ENCODE measurements at regions not wholly inside any gene's neighbourhood (a gene's known extent, or its start where the extent isn't known, plus 50 kb on each side); places are given as distances from the start of the nearest gene placed in this dataset.

DNA sequence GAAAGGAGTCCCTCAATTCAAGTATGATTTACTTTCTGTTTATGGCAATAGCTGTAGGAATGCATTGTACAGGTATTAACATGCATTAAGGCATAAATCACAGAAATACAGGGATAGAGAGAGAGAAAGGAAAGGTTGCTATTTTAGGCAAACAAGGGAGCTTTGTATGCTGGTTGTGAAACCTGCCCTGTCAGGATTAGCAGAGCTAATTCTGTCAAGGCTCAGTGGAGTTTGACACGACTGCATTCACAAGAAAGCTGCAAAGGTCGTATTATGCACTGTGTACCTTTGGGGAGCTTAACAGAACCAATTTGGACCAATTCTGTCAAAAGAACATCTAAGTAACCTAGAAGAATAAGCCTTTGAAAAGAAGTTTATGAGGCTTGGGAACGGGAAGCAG lies 239.3 kb downstream of the GRIA2 start:
- no peak for DNase-seq

DNA sequence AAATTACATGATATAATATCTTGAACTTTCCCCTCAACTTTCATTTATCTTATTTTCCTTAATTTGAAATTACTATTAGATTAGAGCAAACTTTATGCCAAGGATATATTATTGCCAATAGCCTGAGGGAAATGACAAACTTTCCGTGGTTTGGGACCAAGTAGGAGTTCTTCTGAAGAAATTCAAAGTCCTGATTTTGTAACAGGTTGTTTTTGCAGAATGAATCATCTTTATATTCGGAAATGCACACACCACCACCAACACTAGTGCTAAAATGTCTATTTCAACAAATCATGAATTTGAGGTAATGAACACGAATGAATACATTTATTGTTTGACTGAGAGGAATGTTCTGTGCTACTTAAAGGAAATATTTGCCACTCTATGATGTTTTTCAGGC lies 226.7 kb downstream of the GRIA2 start:
- no peak for DNase-seq

GRCh38 chr4:157444014-157444413 lies 223.5 kb downstream of the GRIA2 start:
- no peak for DNase-seq

- no peak for DNase-seq
Measured at GRCh38 chr4:157443537-157443936, 223.0 kb downstream of the GRIA2 start.

GRCh38 chr4:157425897-157426296 lies 205.4 kb downstream of the GRIA2 start:
- no peak for DNase-seq

GRCh38 chr4:157423526-157424020 lies 203.0 kb downstream of the GRIA2 start:
- no peak for DNase-seq

DNA sequence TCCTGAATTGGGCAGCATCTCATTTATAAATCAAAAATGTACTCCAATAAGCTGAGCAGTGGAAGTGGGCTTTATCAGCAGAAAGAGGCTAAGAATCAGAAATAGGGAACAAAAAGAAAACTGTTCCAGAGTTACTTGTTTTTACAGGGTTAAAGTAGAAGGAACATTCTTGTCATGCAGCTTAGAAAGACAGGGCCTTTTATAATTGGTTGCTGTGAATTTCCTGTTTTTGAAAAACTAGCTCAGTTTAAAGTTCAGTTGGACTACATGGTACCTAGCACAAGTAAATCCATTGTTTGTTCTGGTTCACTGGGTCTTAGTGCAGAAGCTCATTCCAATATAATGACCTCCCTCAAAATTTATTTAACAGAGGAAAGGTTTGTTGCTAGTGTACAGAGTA lies 200.8 kb downstream of the GRIA2 start:
- DNase-seq = no peak

All from activated CD4-positive, alpha-beta T cell treated with anti-CD3 and anti-CD28 coated beads for 4 hours (primary cell).